KBM-7 (cell line): ENCODE measurements at regions not wholly inside any gene's neighbourhood (a gene's known extent, or its start where the extent isn't known, plus 50 kb on each side); places are given as distances from the start of the nearest gene placed in this dataset.
A peak's percentile ranks its signal among the peaks of the same experiment; 100 is the strongest.

Experiments used
- DNase-seq: peaks from one replicate; pipeline ENCODE4 v3.0.0-alpha.2; 2015
- in situ Hi-C: fragments of 300-500 bp; cut with MboI; formaldehyde crosslinking; loops from 2 replicates; pipeline ENCODE4 v1.14.3; 2020; ENCODE audit warnings: low sequenced_read_pairs, low pct_unique_long_range_greater_than_20kb, mixed read lengths

DNA sequence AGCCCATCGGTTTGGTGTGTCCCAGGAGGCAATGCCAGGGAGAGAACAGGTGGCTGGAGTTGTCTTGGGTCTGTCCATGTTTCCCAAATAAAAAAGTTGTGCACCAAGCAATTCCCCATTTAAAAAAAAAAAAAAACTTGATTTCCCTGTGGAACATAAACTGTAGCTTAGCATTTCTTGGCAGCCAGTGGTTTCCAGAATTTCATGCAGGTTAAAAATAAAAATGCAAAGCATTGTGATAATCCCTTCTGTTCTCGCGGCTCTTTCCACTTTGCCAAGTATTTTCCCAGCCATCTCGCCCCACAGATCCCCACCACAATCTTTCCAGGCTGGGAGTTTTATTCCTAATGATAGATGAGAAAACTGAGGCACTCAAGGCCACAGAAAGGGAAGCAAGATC is 51.4 kb upstream of the MSX1 start:
- in situ Hi-C loops = no loop called here
- no peak for DNase-seq

DNA sequence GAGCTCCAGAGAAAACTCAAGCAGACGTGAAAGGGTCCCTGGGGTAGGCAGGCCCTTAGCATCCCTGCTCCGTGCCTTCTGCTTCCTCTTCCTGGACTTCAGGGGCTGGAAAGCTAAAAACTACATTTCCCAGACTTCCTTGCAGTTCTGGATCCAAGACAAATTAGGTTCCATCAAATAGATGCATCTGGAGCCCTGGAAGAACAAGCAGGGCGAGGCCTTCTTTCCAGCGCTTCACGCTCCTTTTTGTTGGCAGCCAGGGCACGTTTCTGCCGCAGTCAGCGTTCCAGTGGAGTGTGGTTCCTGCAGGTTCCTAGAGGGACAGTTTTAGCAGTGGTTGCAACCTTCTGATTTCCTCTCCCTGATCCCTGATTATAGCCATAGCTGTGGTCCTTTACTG is 53.6 kb upstream of the MSX1 start:
- in situ Hi-C loops = no loop called here
- no peak for DNase-seq

DNA sequence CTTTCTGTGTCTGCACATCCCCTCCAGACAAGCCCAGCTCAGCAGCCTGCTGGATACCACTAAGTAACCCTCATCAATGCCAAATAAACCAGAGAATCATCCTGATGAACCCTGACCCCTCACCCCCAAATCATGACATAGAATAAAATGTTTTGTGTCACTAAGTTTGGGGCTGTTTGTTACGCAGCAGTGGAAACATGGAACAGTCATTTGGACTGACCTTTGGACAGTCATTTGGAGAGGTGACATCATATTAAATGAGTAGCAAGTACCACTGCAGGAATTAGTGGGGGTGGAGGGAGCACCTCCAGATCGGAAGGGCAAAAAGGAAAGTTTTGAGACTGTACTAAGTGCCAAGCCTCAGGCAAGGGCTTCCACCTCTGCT is 55.6 kb upstream of the MSX1 start:
- in situ Hi-C loops = no loop called here
- DNase-seq = no peak

DNA sequence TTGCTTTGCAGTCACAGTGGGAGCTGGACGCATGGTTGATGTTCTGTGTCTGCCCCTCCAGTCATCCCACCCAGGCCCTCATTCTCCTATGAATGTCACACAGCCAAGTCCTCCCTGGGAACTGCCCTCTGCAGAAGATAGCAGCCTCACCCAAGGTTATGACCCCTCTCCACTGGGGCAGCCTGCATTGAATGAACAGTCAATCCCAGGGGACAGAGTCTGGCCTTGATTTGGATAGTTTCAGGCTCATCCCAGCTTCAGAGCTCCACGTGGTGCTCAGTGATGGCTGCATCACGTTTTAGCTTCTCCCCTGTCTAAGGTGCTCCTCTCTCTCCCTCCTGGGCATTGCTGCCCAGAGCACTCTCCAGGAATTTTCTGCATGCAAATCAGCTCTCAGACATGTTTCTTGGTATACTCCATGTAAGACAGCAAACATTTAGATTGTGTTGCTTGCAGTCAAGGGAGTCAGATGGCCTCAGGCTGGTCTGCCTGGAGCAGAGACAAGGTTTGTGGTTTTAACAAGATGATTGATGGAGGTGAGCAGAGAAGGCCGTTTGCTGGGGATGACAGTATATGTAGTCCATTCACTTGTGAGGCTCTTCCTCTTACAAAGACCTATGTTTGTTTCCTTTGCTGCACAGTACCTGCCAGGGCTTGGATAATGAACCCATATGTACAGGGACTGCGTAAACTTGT is 56.1 kb upstream of the MSX1 start:
- in situ Hi-C loops = no loop called here
- DNase-seq = no peak

DNA sequence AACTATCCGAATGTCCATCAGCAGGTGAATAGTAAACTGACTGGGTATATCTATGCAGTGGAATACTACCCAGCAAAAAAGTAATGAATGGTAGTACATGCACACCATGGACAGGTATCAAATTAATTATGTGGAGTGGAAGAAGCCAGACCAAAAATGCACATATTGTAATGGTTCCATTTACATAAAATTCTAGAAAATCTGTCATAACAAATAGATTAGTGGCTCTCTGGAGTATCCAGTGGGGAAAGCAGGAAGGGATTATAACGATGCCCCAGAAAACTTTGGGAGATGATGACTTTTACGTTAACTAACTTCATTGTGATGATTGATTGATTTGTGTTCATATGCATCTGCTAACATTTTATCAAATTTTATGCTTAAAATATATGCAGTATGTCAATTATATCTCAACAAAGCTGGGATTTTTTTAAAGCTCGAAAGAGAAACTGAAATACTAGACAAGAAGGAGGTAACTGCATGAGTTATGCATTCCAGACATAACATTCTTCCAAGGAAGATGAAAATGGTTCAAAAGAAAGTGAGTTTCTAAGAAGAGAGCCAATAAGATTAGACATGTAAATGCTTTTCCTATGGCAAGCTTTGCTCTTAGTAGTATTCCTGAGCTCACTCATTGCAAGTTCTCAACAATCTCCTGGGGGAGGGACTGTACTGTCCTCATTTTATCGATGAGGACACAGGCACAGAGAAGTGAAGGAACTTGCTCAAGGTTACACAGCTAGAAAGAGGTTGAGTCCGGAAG is 58.6 kb upstream of the MSX1 start:
- in situ Hi-C loops = no loop called here
- no peak for DNase-seq

DNA sequence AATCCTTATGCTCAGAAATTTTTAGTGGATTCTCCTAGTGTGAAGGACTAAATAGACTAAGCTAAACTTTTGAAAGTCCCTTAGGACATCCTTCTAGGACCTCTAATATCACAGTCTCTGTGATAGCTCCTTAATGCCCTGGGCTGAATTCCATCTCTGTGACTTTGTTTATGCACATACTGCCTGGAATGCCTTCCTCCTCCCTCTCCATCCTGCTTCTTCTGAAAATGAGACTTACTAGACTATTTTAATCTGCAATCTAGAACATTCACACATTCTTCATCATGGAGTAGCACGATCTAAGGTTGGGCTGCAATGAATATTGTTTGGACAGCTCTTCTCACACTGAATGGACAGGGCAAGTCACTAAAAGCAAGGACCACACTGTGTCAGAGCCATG is 65.0 kb upstream of the MSX1 start:
- in situ Hi-C loops = no loop called here
- DNase-seq = no peak

DNA sequence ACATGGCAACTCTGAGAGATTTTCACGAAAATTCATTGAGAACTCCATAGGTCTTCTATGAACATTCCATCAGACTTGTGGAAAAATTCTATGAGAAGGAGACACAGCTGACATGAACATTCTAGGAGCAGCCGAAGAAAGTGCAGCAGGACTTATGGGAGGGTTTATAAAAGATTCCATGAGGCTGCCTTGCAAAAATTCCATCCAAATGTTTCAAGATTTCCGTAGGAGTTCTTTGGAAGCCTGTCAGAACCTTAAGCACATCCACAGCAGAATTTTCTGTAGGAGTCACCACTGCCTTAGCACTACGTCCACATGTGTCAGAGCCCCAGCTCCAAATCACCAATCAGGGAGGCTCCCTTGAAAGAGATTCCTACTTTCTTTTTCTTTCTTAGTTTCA is 67.0 kb upstream of the MSX1 start:
- no peak for DNase-seq
- in situ Hi-C loops = no loop called here

DNA sequence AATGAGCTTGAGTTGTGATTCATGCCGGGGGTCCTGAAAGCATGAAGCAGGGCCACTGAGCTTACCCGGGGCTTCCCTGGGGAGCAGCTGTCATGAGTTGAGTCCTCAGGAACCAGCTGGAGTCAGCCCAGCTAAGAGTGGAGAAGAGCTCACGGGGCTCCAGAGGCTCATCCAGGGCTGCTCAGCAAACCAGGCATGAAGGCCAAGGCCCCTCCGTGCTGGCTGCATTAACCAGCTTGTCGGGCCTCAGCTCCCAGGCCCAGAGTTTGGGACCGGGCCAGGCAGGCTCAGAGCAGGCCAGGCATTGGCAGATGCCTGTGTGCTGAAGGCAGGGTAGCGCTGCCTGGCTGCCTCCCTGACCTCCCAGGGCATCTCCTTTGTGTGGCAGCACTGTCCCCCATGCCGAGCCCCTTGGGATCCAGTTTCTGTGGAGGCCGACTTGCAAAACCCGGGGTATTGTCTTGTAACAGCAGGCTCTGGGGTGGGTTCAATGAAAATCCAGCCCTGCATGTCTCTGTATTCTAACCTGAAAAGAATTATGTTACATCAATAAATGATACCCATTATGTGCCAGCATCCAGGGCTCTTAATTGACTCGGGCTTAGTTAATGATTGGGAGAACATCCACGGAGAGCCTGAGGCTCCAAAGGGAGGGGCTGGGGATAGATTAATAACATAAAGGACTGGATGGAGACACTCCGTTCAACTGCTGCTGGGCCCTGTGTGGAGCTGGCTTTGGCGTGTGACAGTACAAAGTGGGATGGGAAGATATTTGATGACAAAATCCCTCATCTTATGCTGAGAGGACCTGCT is 68.0 kb upstream of the MSX1 start:
- DNase-seq = no peak
- in situ Hi-C loops = no loop called here

DNA sequence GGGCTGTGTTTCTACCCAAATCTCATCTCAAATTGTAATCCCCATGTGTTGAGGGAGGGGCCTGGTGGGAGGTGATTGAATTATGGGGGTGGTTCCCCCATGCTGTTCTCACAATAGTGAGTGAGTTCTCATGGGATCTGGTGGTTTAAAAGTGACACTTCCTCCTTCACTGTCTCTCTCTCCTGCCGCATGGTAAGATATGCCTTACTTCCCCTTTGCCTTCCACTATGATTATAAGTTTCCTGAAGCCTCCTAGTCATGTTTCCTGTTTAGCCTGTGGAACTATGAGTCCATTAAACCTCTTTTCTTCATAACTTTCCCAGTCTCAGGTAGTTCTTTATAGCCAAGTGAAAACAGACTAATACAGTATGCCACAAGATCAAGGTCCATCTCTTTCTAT is 70.0 kb upstream of the MSX1 start:
- DNase-seq = peak; percentile 59
- in situ Hi-C loops = no loop called here

DNA sequence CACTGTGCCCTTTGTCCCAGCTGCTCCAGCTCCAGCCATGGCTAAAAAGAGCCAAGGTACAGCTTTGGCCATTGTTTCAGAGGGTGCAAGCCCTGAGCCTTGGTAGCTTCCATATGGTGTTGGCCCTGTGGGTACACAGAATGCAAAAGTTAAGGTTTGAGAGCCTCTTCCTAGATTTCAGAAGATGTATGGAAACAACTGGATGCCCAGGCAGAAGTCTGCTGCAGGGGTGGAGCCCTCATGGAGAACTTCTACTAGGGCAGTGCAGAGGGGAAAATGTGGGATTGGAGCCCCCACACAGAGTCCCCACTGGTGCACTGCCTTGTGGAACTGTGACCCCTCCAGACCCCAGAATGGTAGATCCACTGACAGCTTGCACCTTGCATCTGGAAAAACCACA is 70.9 kb upstream of the MSX1 start:
- in situ Hi-C loops = no loop called here
- DNase-seq = no peak

DNA sequence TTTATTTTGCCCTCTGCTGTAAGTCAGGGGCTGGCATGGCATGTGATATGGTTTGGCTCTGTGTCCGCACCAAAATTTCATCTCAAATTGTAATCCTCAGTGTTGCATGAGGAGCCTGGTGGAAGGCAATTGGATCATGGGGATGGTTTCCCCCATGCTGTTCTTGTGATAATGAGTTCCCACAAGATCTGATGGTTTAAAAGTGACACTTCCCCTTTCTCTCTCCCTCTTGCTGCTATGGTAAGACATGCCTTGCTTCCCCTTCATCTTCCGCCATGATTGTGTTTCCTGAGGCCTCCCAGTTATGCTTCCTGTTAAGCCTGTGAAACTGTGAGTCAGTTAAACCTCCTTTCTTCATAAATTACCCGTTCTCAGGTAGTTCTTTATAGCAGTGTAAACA is 72.0 kb upstream of the MSX1 start:
- in situ Hi-C loops = no loop called here
- DNase-seq = peak; percentile 87

DNA sequence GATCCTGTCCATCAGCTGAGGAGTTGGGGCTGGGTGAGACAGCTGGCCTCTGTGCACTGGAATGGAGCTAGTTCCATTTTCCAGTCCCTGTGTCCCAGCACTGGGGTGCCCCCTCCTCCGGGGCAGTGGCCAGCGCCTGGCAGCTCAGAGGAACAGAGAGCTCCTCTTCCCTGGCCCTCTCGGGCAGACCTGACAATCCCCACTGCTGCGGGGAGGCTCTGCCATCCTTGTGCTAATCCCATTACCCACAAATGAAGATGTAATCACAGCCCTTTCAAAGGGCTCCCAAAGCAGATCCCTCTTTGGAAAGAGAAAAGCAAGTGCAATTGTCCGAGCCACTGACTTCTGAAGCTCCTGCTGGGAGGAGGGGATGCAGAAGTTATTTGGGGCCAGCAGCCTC is 75.1 kb upstream of the MSX1 start:
- in situ Hi-C loops = no loop called here
- no peak for DNase-seq

DNA sequence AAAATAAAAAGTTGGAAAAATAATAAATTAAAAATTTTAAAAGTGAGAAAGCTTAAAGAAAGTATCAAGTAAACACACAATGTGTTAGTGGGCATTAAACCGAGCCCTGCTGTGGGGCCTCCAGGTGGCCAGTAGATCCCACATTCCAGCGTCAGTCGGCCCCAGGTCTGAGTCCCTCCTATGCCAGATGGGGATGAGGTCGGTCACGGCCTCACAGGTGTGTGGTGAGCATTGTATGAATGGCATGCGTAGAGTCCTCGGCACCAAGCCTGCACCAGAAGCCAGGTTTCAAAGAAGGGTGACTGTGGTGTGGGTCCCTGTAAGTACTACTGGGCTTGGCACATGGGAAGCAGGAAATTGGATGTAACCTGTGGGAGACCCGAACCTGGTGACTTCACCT is 75.6 kb upstream of the MSX1 start:
- in situ Hi-C loops = no loop called here

DNA sequence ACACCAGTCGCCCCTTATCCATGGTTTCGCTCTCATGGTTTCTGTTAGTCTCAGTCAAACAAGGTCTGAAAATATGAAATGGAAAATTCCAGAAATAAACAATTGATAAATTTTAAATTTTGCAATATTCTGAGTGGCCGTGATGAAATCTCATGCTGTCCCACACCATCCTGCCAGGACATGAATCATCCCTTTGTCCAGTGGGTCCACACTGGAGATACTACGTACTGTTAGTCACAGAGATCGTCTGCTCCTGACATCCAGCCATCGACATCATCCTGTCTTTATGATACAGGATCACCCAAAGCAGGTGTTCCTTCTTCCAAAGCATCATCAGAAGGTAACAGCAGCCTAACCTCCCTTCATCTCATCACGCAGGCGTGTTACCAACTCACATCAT is 76.5 kb upstream of the MSX1 start:
- no peak for DNase-seq
- in situ Hi-C loops = no loop called here

More for the DNA sequence above, 75.6 kb upstream of the MSX1 start:
- DNase-seq = no peak

DNA sequence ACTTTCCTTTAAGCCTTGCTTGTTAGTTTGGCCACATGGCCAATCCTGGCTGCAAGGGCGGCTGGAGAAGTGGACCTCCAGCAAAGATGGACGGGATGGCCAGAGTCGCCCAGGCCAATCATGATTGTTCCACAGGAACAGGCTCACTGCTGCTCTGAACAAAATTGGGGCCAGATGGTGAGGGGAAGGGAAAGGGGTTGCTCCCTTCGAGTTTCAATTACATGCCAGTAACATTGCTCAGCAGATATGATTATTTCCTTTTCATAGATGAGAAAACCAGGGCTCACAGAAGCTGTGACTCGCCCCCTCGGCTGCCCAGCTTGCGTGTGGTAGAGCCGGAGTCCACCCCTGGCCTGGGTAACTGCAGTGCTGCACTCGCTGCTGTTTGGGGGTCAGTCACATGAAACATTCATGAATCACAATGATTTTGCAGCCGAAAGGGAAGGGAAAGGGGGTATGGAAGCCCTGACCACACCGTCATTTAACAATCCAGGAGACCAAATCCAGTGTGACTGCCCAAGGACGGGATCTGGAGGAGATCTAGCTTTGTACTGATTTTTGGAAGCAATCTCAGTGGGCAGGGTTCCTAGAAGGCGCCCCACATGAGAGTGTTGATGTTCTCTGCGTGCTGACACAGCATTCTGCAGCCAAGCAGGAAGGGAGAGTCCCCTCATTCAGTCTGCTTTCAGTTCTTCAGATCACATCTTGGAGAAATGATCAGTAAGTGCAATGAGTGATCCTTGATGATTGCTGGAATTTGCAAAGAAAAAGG is 77.3 kb upstream of the MSX1 start:
- no peak for DNase-seq
- in situ Hi-C loops = no loop called here

DNA sequence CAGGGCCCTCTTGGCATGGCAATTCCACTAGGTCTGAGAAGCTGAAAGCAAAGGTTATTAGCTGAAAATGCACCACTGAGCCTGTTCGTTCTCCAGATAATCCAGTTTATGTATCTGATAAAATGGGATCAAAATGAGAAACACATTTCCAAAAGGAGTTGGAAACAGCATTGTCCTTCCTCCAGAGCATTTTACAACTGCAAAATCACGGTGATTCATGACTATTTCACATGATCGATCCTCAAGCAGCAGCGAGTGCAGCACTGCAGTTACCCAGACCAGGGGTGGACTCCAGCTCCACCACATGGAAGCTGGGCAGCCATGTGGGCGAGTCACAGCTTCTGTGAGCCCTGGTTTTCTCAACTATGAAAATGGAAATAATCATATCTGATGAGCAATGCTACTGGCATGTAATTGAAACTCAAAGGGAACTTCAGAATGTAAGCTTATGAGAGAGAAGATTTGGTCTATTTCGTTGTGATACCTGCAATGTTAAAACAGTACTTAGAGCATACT is 78.7 kb upstream of the MSX1 start:
- in situ Hi-C loops = no loop called here
- no peak for DNase-seq

DNA sequence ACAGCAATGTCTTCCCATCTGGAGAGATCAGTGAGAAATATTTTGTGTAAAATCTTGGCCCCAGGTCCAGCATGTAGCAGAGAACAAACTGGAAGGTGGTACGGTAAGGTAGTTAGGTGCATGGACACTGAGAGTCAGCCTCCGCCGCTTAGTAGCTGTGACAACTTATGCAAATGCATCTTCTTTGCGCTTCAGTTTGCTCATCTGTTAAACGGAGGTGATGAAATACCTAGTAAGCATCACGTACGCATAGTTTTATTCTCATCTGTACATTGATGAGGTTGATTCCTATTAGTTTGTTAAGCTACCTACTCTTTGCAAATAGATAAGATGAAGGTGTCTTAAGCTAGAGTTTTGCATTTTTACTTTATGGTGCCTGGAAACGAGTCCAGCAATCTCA is 80.0 kb upstream of the MSX1 start:
- no peak for DNase-seq
- in situ Hi-C loops = no loop called here

DNA sequence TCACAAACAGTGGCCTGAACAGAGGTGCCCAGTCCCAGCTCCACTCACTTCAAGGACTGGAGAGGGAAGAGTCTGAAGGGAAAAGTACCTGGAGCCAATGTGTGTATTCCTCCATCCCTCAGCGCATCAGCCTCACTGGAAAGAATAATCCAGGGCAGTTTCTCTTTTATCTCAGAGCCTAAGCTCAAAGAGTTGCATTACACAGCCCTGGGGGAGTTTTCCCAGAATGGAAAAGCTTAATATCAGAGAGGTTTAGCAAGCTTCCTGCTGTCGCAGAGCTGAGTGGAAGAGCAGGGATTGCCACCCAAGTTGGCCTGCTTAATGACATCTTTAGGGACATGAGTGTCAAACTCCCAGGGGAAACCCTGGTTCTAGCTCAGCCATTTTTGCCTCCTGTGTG is 80.4 kb upstream of the MSX1 start:
- in situ Hi-C loops = no loop called here
- DNase-seq = no peak

DNA sequence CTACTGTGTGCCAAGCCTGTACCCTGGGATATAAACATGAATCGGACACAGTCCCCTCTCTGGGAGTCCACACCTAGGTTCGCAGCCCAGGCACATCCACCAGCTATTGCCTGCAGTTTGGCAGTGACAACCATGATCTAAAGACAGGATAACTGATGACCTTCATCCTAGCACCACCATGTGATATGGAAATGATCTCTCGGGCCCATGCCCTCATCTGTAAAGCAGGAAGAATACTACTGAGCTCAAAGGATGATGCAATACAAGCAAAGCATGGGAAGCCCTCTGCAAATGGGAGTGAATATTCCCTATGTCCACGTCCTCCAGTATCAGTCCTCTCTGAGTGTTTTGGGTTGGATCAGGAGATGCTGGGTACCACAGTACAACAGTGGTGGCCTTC is 80.9 kb upstream of the MSX1 start:
- in situ Hi-C loops = no loop called here
- DNase-seq = no peak
